OCI-LY7 (cell line): ENCODE measurements at regions not wholly inside any gene's neighbourhood (a gene's known extent, or its start where the extent isn't known, plus 50 kb on each side); places are given as distances from the start of the nearest gene placed in this dataset.

Experiments
- BruUV-seq: library from RNA; stranded (reverse); fragments of 400-500 nt; replicated peaks from 2 replicates; lab custom pipeline; 2021; lab: Mats Ljungman, UMichigan
- CTCF ChIA-PET: fragments of 300-600 bp; sonication (Branson Sonifier 250); formaldehyde crosslinking; loops from one replicate; lab custom pipeline; 2022; ENCODE audit warnings: antibody characterized with exemption; ENCODE audit not compliant: unreplicated experiment; lab: Charles Lee
- POLR2A ChIA-PET: fragments of 300-600 bp; sonication (Branson Sonifier 250); formaldehyde crosslinking; loops from one replicate; lab custom pipeline; 2022; ENCODE audit warnings: antibody characterized with exemption; lab: Charles Lee
- DNase-seq: peaks from one replicate; pipeline ENCODE4 v3.0.0-alpha.2; 2015; ENCODE audit warnings: low spot score
- H2AFZ ChIP-seq: fragments of 200-600 bp; sonication (generic), shearing (Covaris generic); 2 replicates; pipeline ENCODE4 v1.6.1; 2014; ENCODE audit warnings: mild to moderate bottlenecking, antibody characterized with exemption, low read length, moderate library complexity
- H3K27ac ChIP-seq: fragments of 200-600 bp; sonication (generic); 2 replicates; pipeline ENCODE4 v1.5.1; 2014; ENCODE audit warnings: mixed run types, low read depth, mild to moderate bottlenecking, moderate library complexity, low read length, inconsistent platforms; ENCODE audit not compliant: poor library complexity, severe bottlenecking
- H3K36me3 ChIP-seq: fragments of 200-600 bp; sonication (generic); 2 replicates; pipeline ENCODE4 v1.6.1; 2014; ENCODE audit warnings: mild to moderate bottlenecking, antibody characterized with exemption, low read length, moderate library complexity, mixed read lengths; ENCODE audit not compliant: insufficient read depth
- H3K4me1 ChIP-seq: fragments of 200-600 bp; sonication (generic); 2 replicates; pipeline ENCODE4 v1.5.1; 2014; ENCODE audit warnings: mild to moderate bottlenecking, low read length; ENCODE audit not compliant: insufficient read depth, poor library complexity, severe bottlenecking
- H3K4me2 ChIP-seq: fragments of 200-600 bp; sonication (generic); 2 replicates; pipeline ENCODE4 v1.6.1; 2014; ENCODE audit warnings: mild to moderate bottlenecking, low read length
- H3K4me3 ChIP-seq: fragments of 200-600 bp; sonication (generic); 2 replicates; pipeline ENCODE4 v1.5.1; 2014; ENCODE audit warnings: mild to moderate bottlenecking, low read depth, low read length; ENCODE audit not compliant: poor library complexity, severe bottlenecking
- H3K79me2 ChIP-seq: fragments of 200-600 bp; sonication (generic); 2 replicates; pipeline ENCODE4 v1.6.1; 2016; ENCODE audit warnings: low read depth, mild to moderate bottlenecking, low read length, moderate library complexity, mixed read lengths; ENCODE audit not compliant: insufficient read depth
- H3K9me2 ChIP-seq: fragments of 200-600 bp; sonication (generic); 2 replicates; pipeline ENCODE4 v1.6.1; 2016; ENCODE audit warnings: mild to moderate bottlenecking, low read length, mixed read lengths; ENCODE audit not compliant: insufficient read depth
- H3K9me3 ChIP-seq: fragments of 200-600 bp; sonication (generic); 2 replicates; pipeline ENCODE4 v1.6.1; 2014; ENCODE audit warnings: mild to moderate bottlenecking, mixed run types, low read length, mixed read lengths
- H4K20me1 ChIP-seq: fragments of 200-600 bp; sonication (generic); 2 replicates; pipeline ENCODE4 v1.6.1; 2014; ENCODE audit warnings: mild to moderate bottlenecking, antibody characterized with exemption, low read length, moderate library complexity, mixed read lengths; ENCODE audit not compliant: insufficient read depth
- CTCF ChIP-seq: fragments of 200-600 bp; sonication (generic); conservative IDR thresholded peaks from 2 replicates; pipeline ENCODE4 v1.5.1; 2014; ENCODE audit warnings: mild to moderate bottlenecking, antibody characterized with exemption, low read length, moderate library complexity, mixed read lengths
- EZH2phosphoT487 ChIP-seq: fragments of 200-600 bp; sonication (generic); IDR thresholded peaks from 2 replicates; pipeline ENCODE4 v1.6.1; 2018; ENCODE audit warnings: low read depth, borderline replicate concordance, mild to moderate bottlenecking, mixed run types, antibody characterized with exemption, low read length, moderate library complexity, mixed read lengths
- intact Hi-C: fragments of 100-400 bp; cut with micrococcal nuclease; formaldehyde crosslinking; loops from one replicate; pipeline ENCODE4 v1.10.0; 2022; ENCODE audit not compliant: unreplicated experiment

GRCh38 chr21:21668198-21668597 lies 670.0 kb downstream of the NCAM2 start:
- H3K4me3 ChIP-seq = no peak overlapping the region
- no TSS peak for BruUV-seq
- ChIA-PET POLR2A (interaction anchor here (0.6 to 1.3 kb wide), 2 partner anchors 12 to 31 kb away, joined by 3 to 5 read pairs; no protein-coding TSS in a partner anchor), CTCF (no interaction called here)
- H3K9me3 ChIP-seq = peaks cover 32% of the 10 kb centered on the region; the same call in 1 of the 2 replicates
- no peak overlapping the region for H3K27ac ChIP-seq
- H3K36me3 ChIP-seq = no peaks in the 10 kb centered on the region
- no peaks in the 10 kb centered on the region for H3K79me2 ChIP-seq
- no peaks in the 10 kb centered on the region for H4K20me1 ChIP-seq
- no peaks in the 10 kb centered on the region for H3K4me1 ChIP-seq
- no peak for DNase-seq
- no peaks in the 10 kb centered on the region for H3K9me2 ChIP-seq
- intact Hi-C loops = no loop called here
- H3K4me2 ChIP-seq = no peak overlapping the region
- no peak overlapping the region for H2AFZ ChIP-seq
- TF ChIP-seq EZH2phosphoT487 = no peak
- no peak for TF ChIP-seq CTCF

- H4K20me1 ChIP-seq = no peaks in the 10 kb centered on the region
- no peak overlapping the region for H3K27ac ChIP-seq
- H3K9me2 ChIP-seq = no peaks in the 10 kb centered on the region
- H3K4me1 ChIP-seq = no peaks in the 10 kb centered on the region
- no peaks in the 10 kb centered on the region for H3K36me3 ChIP-seq
- BruUV-seq = no TSS peak
- CTCF ChIA-PET = no interaction called here
- H2AFZ ChIP-seq = no peak overlapping the region
- DNase-seq = no peak
- no peak overlapping the region for H3K4me3 ChIP-seq
- no peak overlapping the region for H3K4me2 ChIP-seq
- no peaks in the 10 kb centered on the region for H3K79me2 ChIP-seq
- no peak for TF ChIP-seq CTCF
- TF ChIP-seq EZH2phosphoT487 = no peak
- H3K9me3 ChIP-seq = peaks cover 24% of the 10 kb centered on the region; the same call in 1 of the 2 replicates
- intact Hi-C loops = no loop called here
- POLR2A ChIA-PET = interaction anchor here (0.6 to 1.1 kb wide), 2 partner anchors 38 to 911 kb away, joined by 3 read pairs; no protein-coding TSS in a partner anchor
Observed at GRCh38 chr21:21673959-21674358, 675.8 kb downstream of the NCAM2 start.

DNA sequence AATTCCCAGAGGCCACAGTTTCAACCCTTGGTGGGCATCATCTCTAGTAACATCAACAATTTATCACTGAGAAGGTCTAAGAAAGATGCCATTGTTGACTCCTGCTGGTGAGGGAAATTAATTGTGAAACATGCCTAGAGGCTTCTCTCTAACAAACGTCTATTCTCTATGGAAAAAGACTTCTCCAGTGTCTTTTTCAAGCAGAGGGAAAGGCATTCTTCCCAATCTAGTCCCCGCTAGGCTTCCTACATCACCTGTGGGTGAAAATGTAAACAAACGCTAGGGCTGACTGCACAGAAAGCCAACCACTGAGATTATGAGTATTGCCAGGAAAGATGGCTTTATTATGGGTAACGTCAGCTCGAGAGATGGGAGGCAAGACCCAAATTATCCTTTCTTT lies 677.4 kb downstream of the NCAM2 start:
- no peaks in the 10 kb centered on the region for H3K4me1 ChIP-seq
- CTCF ChIA-PET = no interaction called here
- H3K27ac ChIP-seq = no peak overlapping the region
- no peak overlapping the region for H3K4me3 ChIP-seq
- H3K9me3 ChIP-seq = peaks cover 34% of the 10 kb centered on the region; the same call in 1 of the 2 replicates
- no peak overlapping the region for H3K4me2 ChIP-seq
- POLR2A ChIA-PET = no interaction called here
- intact Hi-C loops = no loop called here
- no peaks in the 10 kb centered on the region for H3K79me2 ChIP-seq
- no peaks in the 10 kb centered on the region for H3K36me3 ChIP-seq
- TF ChIP-seq CTCF = no peak
- no peak for TF ChIP-seq EZH2phosphoT487
- no peak for DNase-seq
- H4K20me1 ChIP-seq = no peaks in the 10 kb centered on the region
- no peaks in the 10 kb centered on the region for H3K9me2 ChIP-seq
- H2AFZ ChIP-seq = no peak overlapping the region
- BruUV-seq = no TSS peak
